ENCODE measurements at regions not wholly inside any gene's neighbourhood (a gene's known extent, or its start where the extent isn't known, plus 50 kb on each side); places are given as distances from the start of the nearest gene placed in this dataset.

GRCh38 chr4:104964410-104965175 lies 182.1 kb upstream of the TET2 start:
- TF ChIP-seq TAF1 (IDR thresholded peaks at IDR 0.05; ENCODE audit: low read depth) (no peak), REST (IDR thresholded peaks at IDR 0.05; ENCODE audit: low read depth) (no peak), EP300 (IDR thresholded peaks at IDR 0.05; ENCODE audit: borderline replicate concordance) (no peak)

Data from Ishikawa (cell line).